Central memory CD4-positive, alpha-beta T cell (primary cell): ENCODE measurements at regions not wholly inside any gene's neighbourhood (a gene's known extent, or its start where the extent isn't known, plus 50 kb on each side); places are given as distances from the start of the nearest gene placed in this dataset.
"Not testable (repeated sequence)": the region's sequence is repeated elsewhere in the genome, so short reads cannot be mapped to it uniquely, and the experiment has no call there.

Source experiments
- DNase-seq: peaks from one replicate; pipeline ENCODE4 v3.0.0; 2022

DNA sequence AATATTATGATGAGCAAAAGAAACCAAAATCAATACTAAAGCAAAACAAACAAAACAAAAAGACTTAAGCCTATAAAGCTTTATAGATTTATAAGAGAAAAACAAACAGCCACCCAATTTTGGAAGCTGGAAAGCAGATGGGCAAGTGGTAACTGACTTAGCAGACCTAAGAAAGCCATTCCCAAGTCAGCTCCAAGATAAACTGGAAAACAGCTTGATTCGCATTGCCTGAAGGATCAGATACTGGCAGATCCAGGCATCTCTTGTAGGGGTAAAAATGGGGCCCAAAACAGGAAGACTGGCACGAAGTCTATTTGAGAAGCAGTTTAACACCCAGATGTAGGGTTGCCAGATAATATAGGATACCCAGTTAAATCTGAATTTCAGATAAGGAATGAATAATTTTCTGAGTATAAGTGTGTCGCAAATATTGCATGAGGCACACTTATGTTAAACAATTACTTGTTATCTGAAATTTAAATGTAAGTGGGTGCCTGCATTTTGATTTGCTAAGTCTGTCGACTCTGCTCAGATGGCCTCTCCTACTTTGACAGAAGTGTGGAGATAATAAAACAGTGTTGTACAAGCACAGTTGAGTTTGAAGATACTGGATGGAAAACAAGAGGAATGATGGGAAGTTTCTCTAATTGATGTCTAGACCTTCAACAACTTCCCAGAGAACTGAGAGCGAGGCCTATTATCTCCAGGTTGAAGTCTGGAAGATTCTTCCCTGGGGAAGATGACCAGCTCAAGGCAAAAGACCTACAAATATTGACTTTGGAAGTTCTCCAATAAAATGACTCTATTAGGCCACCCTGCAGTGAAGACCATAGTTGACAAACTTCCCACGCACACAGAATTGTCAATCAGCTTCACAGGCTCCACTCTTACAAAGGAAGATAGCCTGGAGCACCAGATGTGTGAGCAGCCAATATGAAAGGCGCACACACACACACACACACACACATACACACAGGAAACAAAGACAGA is 113.4 kb downstream of the FAM50B start:
- no peak for DNase-seq

DNA sequence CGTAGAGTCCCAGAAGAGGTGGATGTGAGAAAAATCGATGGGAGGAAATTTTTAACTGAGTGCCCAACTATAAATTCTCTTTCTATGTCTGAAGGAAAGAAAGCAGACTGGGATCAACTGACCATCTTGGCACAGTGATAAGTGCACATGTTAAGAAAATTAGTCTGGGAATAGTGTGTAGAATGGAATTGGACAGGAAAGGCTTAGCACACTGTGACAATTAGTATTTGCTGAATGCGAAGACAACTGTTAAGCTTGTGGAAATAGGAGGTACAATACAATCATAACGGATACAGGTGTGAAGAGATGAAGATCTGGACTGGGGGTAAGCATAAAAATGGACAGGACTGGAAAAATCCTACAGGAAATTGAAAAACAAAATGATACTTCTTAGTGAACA is 114.3 kb downstream of the FAM50B start:
- DNase-seq: no peak

DNA sequence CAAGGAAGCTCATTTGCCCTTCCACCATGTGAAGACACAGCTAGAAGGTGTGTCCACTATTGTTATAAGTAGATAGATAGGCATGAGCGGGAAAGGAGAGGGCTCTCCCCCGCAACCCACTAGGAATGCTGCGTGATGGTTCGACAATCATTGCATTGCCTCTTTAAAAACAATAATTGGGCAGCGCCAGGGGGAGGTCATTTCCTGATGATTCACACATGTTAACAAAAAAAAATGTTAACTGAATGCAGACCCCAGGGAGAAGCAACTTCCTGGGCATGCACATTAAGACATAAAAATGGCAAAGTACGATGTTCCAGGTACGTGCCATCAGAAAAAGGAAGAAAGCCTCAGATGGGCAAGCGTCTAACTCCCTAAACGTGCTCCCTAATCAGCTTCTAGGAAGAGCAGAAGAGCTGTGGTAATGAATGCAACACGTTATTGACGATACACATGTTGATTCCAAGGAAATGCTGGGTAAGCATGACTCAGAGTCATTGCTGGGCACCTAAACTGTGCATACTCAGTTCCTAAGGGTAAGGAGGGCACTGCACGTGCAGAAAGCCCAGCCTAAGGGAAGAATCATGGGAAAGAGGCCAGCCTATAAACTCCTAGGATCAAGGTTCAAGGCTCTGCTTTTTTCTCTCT is 113.7 kb downstream of the FAM217A start:
- DNase-seq: no peak

DNA sequence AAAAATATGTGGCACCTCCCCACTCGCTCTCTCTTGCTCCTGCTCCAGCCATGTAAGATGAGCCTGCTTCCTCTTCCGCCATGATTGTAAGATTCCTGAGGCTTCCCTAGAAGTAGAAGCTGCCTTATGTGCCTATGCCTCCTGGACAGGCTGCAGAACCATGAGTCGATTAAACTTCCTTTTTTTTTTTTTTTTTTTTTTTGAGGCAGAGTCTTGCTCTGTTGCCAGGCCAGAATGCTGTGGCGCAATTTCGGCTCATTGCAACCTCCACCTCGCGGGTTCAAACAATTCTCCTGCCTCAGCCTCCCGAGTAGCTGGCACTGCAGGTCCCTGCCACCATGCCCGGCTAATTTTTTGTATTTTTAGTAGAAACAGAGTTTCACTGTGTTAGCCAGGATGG is 112.5 kb downstream of the FAM217A start:
- no peak for DNase-seq

- DNase-seq: no peak
Observed at GRCh38 chr6:3970097-3970496, 108.8 kb downstream of the FAM217A start.

DNA sequence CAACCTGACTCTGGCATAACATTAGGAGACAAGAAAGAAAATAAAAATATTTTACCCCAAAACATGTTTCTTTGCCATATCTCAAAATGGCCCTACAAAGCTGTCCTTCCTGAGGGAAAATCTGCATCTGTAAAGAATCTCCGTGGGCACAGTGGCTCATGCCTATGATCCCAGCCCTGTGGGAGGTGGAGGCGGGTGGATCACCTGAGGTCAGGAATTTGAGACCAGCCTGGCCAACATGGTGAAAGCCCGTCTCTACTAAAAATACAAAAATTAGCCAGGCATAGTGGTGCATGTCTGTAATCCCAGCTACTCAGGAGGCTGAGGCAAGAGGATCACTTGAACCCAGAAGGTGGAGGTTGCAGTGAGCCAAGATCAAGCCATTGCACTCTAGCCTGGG is 105.8 kb downstream of the FAM217A start:
- not testable (repeated sequence) for DNase-seq

DNA sequence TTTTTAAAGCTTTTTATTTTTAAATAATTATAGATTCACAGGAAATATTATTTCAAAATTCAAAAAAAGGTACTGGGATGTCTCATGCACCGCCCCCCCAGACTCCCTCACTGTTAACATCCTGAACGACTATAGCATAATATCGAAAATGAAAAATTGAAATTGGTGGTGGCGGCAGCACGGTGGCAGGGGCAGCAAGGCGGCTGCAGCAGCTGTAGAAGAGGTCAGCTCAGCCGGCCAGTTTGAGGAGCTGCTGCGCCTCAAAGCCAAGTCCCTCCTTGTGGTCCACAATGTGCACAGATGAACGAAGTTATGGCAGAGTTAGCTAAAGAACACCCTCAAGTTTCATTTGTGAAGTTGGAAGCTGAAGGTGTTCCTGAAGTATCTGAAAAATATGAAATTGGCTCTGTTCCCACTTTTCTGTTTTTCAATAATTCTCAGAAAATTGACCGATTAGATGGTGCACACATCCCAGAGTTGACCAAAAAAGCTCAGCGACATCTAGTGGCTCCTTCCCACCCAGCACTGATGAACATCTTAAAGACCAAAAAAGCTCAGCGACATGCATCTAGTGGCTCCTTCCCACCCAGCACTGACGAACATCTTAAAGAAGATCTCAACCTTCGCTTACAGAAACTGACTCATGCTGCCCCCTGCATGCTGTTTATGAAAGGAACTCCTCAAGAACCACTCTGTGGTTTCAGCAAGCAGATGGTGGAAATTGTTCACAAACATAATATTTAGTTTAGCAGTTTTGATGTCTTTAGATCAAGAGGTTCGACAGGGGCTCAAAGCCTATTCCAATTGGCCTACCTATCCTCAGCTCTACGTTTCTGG is 100.8 kb downstream of the FAM217A start:
- DNase-seq: peak; percentile 51

GRCh38 chr6:3978966-3979365 is 100.0 kb downstream of the FAM217A start:
- DNase-seq: not testable (repeated sequence)

DNA sequence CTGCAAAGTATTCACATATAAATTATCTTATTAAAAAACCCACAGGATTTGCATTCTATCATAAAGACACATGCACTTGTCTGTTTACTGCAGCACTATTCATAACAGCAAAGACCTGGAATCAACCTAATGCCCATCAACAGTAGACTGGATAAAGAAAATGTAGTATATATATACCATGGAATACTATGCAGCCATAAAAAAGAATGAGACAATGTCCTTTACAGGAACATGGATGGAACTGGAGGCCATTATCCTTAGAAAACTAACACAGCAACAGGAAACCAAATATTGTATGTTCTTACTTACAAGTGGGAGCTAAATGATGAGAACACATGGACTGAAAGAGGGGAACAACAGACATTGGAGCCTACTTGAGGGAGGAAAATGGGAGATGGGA is 97.0 kb downstream of the FAM217A start:
- DNase-seq: no peak

DNA sequence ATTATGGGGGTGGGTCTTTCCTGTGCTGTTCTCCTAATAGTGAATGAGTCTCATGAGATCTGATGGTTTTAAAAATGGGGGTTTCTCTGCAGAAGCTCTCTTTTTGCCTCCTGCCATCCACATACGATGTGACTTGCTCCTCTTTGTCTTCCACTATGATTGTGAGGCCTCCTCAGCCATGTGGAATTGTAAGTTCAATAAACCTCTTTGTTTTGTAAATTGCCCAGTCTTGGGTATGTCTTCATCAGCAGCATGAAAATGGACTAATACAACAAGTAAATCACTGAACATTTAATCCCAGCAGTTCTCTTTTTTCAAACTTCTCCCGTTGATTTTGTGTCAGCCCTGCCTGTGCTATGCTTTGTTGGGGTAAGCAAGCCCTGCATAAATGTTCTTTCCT is 95.2 kb downstream of the FAM217A start:
- DNase-seq: no peak

GRCh38 chr6:3984494-3984893 is 94.4 kb downstream of the FAM217A start:
- DNase-seq: no peak

- DNase-seq: no peak
Observed at GRCh38 chr6:3986241-3986640, 92.7 kb downstream of the FAM217A start.

- no peak for DNase-seq
Observed at GRCh38 chr6:3987053-3987452, 91.9 kb downstream of the FAM217A start.

GRCh38 chr6:3987576-3987975 is 91.4 kb downstream of the FAM217A start:
- no peak for DNase-seq

DNA sequence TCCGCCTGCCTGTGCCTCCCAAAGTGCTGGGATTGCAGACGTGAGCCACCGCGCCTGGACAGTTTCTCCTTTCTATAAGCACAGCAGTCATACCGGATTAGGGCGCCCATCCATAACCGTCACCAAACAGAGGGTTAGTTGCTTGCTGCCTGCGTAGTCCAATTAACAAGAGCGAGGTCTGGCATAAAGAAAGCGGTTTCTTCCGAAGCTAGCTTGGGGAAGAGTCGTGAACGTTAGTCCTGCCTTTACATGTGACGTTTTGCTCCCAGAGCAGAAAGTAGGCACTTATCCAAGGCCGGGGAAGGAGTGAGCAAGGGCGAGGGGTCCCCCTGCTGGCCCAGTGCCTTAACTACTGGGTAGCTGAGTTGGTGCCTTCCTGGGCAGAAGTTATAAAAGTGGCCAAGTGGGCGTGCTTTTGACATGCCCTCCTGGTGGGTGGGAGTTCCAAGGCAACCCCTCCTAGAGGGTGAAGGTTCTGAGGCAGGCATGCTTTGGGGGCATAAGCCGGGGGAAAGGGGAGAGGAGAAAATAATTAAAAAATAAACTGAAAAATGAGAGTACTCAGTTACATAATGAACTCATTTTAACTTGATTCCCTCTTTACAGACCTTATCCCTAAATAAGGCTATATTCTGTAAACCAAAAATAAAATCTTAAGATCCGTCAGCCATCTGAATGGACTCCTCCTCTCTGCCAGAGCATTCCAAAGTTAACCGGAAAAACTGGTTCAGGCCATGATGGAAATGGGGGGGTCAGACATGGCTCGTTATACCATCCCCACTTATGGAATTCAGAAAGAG is 88.0 kb downstream of the FAM217A start:
- DNase-seq: peak; percentile 48

DNA sequence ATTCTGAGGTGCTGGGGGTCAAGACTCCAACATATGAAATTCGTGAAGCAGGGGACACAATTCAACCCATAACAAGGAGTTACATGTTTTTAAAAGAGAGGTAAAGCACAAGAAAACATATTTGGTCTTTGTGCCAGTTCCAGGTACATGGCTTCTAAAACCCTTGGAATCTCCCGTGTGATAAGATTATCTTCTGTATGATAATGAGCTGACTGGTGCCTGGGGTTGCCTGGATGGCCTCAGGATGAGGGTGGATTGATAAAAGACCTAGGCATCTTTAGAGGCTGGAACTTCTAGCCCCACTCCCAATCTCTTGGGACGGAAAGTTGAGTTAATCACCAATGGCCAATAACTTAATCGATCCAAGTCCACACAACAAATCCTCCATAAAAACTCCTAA is 87.0 kb downstream of the FAM217A start:
- DNase-seq: no peak

DNA sequence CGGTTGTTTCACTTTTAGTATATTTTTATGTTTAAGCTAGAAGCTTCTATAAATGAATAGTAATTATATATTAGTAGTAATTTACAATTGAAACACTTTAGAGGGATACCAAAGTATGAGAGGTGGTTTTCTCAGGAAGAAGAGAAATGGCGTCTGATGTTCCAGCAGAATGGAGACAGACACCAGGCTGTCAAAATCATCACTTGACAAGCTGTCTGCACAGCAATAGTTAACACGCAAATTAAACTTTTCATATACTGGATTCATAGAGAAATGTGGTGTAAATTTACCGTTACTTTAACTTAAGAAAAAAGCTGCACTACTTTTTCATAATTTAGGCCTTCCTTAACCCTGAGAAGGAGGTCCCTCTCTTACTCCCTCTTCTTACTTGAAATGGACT is 82.6 kb downstream of the FAM217A start:
- no peak for DNase-seq

DNA sequence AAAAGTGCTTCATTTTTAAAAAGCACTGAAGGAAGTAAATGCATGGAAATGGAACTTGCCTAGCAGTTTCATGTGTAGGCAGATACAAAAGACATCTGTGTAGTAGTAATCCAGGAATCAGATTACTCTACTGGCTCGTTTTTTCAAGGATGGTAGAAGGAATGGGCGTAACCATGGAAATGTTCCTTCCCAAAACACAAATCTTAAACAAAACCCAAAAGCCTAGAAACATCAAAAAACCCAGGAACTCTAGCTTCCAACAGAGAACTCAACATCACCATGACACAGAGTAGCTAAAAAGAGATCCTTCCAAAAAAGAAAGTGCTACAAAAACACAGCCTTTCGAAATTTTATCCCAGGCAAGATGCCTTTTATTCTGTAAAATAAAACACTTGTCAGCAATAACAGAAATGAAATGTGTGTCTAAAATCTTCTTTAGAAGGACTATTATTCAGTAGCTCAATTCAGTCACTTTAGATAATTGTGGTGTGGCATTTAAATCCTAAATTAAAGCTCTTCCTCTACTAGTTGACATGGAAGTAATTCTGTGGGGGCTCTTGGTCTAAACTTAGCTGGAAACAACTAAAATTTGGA is 81.7 kb downstream of the FAM217A start:
- DNase-seq: no peak

DNA sequence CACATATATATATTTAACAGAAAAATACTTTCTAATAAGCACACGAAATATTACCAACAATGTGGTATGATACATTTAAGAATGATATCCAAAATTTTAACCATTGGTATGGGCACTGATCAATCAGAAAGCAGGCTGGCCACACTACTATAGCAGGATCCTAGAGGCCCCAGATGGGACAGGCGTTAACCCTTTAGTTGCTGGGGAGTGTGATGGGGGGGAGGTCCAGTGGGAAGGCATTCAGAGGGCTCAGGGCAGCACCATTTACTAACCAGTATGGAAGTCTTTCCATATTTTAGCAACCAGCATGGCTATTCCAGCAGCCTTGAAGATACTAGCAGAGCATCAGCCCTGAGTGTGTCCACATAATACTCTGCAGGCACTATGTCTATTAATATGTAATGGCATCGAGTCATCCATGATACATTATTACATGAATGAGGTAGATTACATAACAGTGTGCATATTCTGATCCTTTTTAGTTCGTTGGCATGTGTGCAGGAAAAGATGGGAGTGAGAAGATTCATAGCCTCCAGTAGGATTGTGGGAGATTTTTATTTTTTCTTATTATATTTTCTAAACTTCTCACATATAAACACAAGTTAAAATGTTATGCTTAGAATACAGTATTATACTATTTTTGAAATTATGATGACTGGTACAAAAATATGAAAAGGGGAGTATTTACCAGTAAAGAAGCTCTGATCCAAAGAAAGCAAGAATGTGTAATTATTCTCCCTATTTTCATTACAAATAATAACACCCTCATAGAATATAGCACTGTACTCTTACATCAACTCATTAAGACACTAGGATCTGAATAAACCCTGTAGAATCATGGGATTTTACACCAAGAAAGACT is 78.9 kb downstream of the FAM217A start:
- no peak for DNase-seq

DNA sequence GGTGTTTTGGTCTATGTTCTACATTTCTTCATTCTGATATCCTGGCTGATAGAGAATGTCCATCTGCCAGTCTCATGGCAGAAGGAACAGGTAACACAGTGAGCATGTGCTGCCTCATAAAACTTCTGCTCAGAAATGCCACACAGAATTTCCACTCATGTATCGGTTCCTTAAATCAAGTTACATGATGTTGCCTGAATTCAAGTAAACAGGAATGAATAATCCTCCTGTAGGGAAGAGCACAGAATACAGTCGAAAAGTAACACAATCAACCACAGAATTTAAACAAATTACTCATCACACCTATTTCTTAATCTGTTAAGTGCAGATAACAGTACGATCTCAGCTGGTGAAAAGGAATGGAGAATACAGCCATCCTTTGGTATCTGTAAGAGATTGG is 74.7 kb downstream of the FAM217A start:
- DNase-seq: no peak
